K562 (cell line): ENCODE measurements at regions not wholly inside any gene's neighbourhood (a gene's known extent, or its start where the extent isn't known, plus 50 kb on each side); places are given as distances from the start of the nearest gene placed in this dataset.

Experiments
- ATAC-seq: fragments of 200-7000 bp; cut with Tn5 transposase; 3 replicates; pipeline ENCODE4 v1.9.1; 2020; ENCODE audit warnings: moderate library complexity
- BruUV-seq: library from RNA; stranded (reverse); fragments of 400-500 nt; replicated peaks from 2 replicates; lab custom pipeline; 2021; lab: Mats Ljungman, UMichigan
- CTCF ChIA-PET: fragments of 300-600 bp; formaldehyde crosslinking; extraction: SDS; loops from one replicate; lab custom pipeline; 2021; ENCODE audit warnings: low intra/inter-chr PET ratio; lab: Yijun Ruan, JAX
- POLR2A ChIA-PET: fragments of 300-600, 350-650 bp; sonication (Branson Sonifier 250); formaldehyde crosslinking; extraction: SDS; loops from one replicate; lab custom pipeline; 2021; ENCODE audit warnings: antibody characterized with exemption, inconsistent platforms; lab: Yijun Ruan, JAX
- DNase-seq, 4 experiments: peaks; one replicate each; pipeline versions ENCODE4 v3.0.0 to v3.0.0-alpha.2; 2011 to 2018; ENCODE audit warnings: low spot score in 3 of 4, mixed read lengths in 3 of 4; ENCODE audit errors: extremely low read depth in 1 of 4
- FAIRE-seq: peaks from 2 replicates; lab custom pipeline; 2011; peaks lifted over from hg19 to GRCh38; lab: Jason Lieb, UNC
- H2AFZ ChIP-seq: 2 replicates; pipeline ENCODE4 v1.6.0; 2011; ENCODE audit warnings: low read depth, low read length, control low read depth, inconsistent platforms
- H3K27ac ChIP-seq: fragments of 200-600 bp; 3 replicates; pipeline ENCODE4 v1.8.0; 2011; ENCODE audit warnings: low read depth, mild to moderate bottlenecking, control low read depth, inconsistent platforms, low read length, moderate library complexity, mixed read lengths; ENCODE audit errors: extremely low read depth
- H3K27me3 ChIP-seq, 2 experiments: fragments of 300-600 bp in 1 of 2; 2 replicates in 1 of 2; 3 replicates in 1 of 2; pipeline versions ENCODE4 v1.6.0 to v1.8.0; 2011; ENCODE audit warnings: inconsistent platforms in 2 of 2, low read length in 2 of 2, mild to moderate bottlenecking in 1 of 2, mixed read lengths in 1 of 2, moderate library complexity in 1 of 2; ENCODE audit not compliant: control insufficient read depth in 2 of 2, insufficient read depth in 2 of 2
- H3K36me3 ChIP-seq: fragments of 300-600 bp; 3 replicates; pipeline ENCODE4 v1.8.0; 2011; ENCODE audit warnings: mild to moderate bottlenecking, low read length, inconsistent platforms; ENCODE audit not compliant: control insufficient read depth, insufficient read depth
- H3K4me1 ChIP-seq, 2 experiments: fragments of 200-600 bp in 1 of 2; replicated peaks in 1 of 2; 2 replicates in 1 of 2; 3 replicates in 1 of 2; pipeline versions ENCODE4 v1.5.1 to v1.8.0; 2011; ENCODE audit warnings: inconsistent platforms in 2 of 2, low read length in 2 of 2, mild to moderate bottlenecking in 1 of 2, mixed read lengths in 1 of 2, moderate library complexity in 1 of 2; ENCODE audit not compliant: control insufficient read depth in 2 of 2, insufficient read depth in 2 of 2
- H3K4me2 ChIP-seq: 2 replicates; pipeline ENCODE4 v1.6.1; 2011; ENCODE audit warnings: low read length, control low read depth, inconsistent platforms, mixed read lengths; ENCODE audit not compliant: insufficient read depth
- H3K4me3 ChIP-seq: fragments of 200-600 bp; sonication (generic), shearing (Covaris generic); 2 replicates; pipeline ENCODE4 v1.5.1; 2016; ENCODE audit warnings: control low read depth, inconsistent platforms
- H3K79me2 ChIP-seq: fragments of 200-600 bp; 3 replicates; pipeline ENCODE4 v1.8.0; 2011; ENCODE audit warnings: low read length, inconsistent platforms; ENCODE audit not compliant: control insufficient read depth, insufficient read depth
- H3K9ac ChIP-seq, 2 experiments: 2 replicates each; pipeline versions ENCODE4 v1.6.0 to v1.6.1; 2011; ENCODE audit warnings: low read depth in 2 of 2, low read length in 2 of 2, control low read depth in 1 of 2, inconsistent platforms in 1 of 2, mild to moderate bottlenecking in 1 of 2, mixed read lengths in 1 of 2; ENCODE audit not compliant: insufficient read depth in 1 of 2
- H3K9me1 ChIP-seq: one replicate; pipeline ENCODE4 v1.6.0; 2011; ENCODE audit warnings: inconsistent platforms, mild to moderate bottlenecking, low read length, moderate library complexity; ENCODE audit not compliant: control insufficient read depth, insufficient read depth
- H3K9me3 ChIP-seq: replicated peaks from 2 replicates; pipeline ENCODE4 v1.5.1; 2011; ENCODE audit warnings: low read depth, low read length, inconsistent platforms; ENCODE audit not compliant: control insufficient read depth, insufficient read depth
- H4K20me1 ChIP-seq: replicated peaks from 2 replicates; pipeline ENCODE4 v1.6.1; 2011; ENCODE audit warnings: low read length, inconsistent platforms, mixed read lengths; ENCODE audit not compliant: control insufficient read depth, insufficient read depth
- BDP1 ChIP-seq: IDR thresholded peaks from 3 replicates; pipeline ENCODE4 v1.6.1; 2011; ENCODE audit not compliant: insufficient read length, insufficient read depth
- HDAC1 ChIP-seq, 2 experiments: fragments of 450-650 bp; IDR thresholded peaks; 2 replicates each; pipeline ENCODE4 v1.6.1; 2016 to 2017; ENCODE audit warnings: inconsistent platforms in 1 of 2, mild to moderate bottlenecking in 1 of 2, moderate library complexity in 1 of 2
- HSF4 ChIP-seq: fragments of 250-450 bp; sonication (Bioruptor Pico); IDR thresholded peaks from 2 replicates; pipeline ENCODE4 v2.1.2; 2022; ENCODE audit warnings: mild to moderate bottlenecking, moderate library complexity, borderline replicate concordance
- MTA3 ChIP-seq: fragments of 450-650 bp; formaldehyde crosslinking; IDR thresholded peaks from 2 replicates; pipeline ENCODE4 v1.6.1; 2017; ENCODE audit warnings: mild to moderate bottlenecking, borderline replicate concordance
- RFX1 ChIP-seq: fragments of 450-650 bp; IDR thresholded peaks from 2 replicates; pipeline ENCODE4 v1.6.1; 2016; ENCODE audit warnings: mild to moderate bottlenecking, moderate library complexity
- SAFB2 ChIP-seq: fragments of 200-400 bp; formaldehyde crosslinking; IDR thresholded peaks from 2 replicates; pipeline ENCODE4 v1.6.1; 2018; ENCODE audit warnings: borderline replicate concordance, low read length, low read depth, moderate library complexity; ENCODE audit not compliant: severe bottlenecking
- SMC3 ChIP-seq: conservative IDR thresholded peaks from 2 replicates; pipeline ENCODE4 v1.6.1; 2011; ENCODE audit warnings: low read depth, low read length, improper control_type of control experiment; ENCODE audit not compliant: insufficient read depth
- SRSF1 ChIP-seq: fragments of 200-400 bp; formaldehyde crosslinking; IDR thresholded peaks from 2 replicates; pipeline ENCODE4 v1.6.1; 2017; ENCODE audit warnings: mild to moderate bottlenecking, low read depth, low read length, moderate library complexity
- WHSC1 ChIP-seq: IDR thresholded peaks from one replicate; pipeline ENCODE4 v1.6.1; 2012; ENCODE audit warnings: low read length, control low read depth, inconsistent platforms
- XRCC4 ChIP-seq: IDR thresholded peaks from one replicate; pipeline ENCODE4 v1.6.1; 2011; ENCODE audit not compliant: insufficient read depth, insufficient read length; ENCODE audit errors: extremely low read depth
- ZNF232 ChIP-seq: sonication (generic); formaldehyde crosslinking; IDR thresholded peaks from 2 replicates; pipeline ENCODE4 v1.8.0; 2022; ENCODE audit warnings: mild to moderate bottlenecking, missing genetic modification reagents
- ZNF277 ChIP-seq: fragments of 250-450 bp; sonication (Bioruptor Pico); IDR thresholded peaks from 2 replicates; pipeline ENCODE4 v1.8.0; 2022; ENCODE audit warnings: inconsistent platforms, mild to moderate bottlenecking, moderate library complexity, borderline replicate concordance
- ZNF445 ChIP-seq: fragments of 250-450 bp; sonication (Bioruptor Pico); IDR thresholded peaks from 2 replicates; pipeline ENCODE4 v1.4.0; 2020; ENCODE audit warnings: low read depth, mild to moderate bottlenecking, moderate library complexity
- ZNF586 ChIP-seq: fragments of 450-650 bp; formaldehyde crosslinking; conservative IDR thresholded peaks from 2 replicates; pipeline ENCODE4 v1.4.0; 2020; ENCODE audit warnings: mild to moderate bottlenecking, moderate library complexity
- WGBS: fragments of 100-300 bp; shearing (Covaris generic); methylation state at CpG from one replicate; pipeline ENCODE4 v1.1.6; 2016; ENCODE audit warnings: low coverage, mixed read lengths; ENCODE audit not compliant: insufficient coverage; ENCODE audit errors: missing lambda C conversion rate; 5-methylcytosine and 5-hydroxymethylcytosine counted together
- in situ Hi-C: fragments of 300-500 bp; cut with MboI; formaldehyde crosslinking; loops from 4 replicates; pipeline ENCODE4 v1.15.0; 2018; ENCODE audit warnings: inconsistent platforms, mixed read lengths
- intact Hi-C: fragments of 100-400 bp; cut with micrococcal nuclease; formaldehyde crosslinking; loops from 2 replicates; pipeline ENCODE4 v1.14.2; 2022
- TF ChIP-seq, protein P1 (sequence below): fragments of 450-650 bp; IDR thresholded peaks from 2 replicates; pipeline ENCODE4 v1.6.1; 2018; ENCODE audit warnings: mild to moderate bottlenecking, low read depth; ENCODE audit not compliant: partially characterized antibody

DNA sequence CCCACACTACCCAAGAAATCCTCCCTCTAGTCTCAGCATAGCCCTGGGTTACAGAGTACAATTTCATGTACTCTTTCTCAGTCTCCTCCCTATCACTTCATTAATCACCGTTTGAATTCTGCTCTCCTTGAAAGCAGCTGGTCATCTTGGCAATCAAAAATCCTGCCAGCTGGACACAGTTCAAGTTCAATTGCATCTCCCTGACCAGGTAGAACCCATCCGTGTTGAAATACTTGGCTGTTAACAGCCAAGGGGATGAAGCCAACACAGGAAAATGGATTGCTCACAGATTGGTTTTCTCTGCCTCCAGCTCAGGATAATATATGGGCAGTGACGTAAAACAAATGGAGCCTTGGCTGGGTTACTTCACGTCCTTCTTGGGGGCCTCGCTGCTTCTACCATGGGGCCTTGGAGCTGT is 55.1 kb upstream of the GRK3 start:
- no peaks in the 10 kb centered on the region for H3K79me2 ChIP-seq
- ChIA-PET POLR2A (no interaction called here), CTCF (no interaction called here)
- intact Hi-C loops (no loop called here), in situ Hi-C loops (loop anchor here (10.0 kb wide), 1 partner anchor 255 kb away; no protein-coding TSS in a partner anchor)
- no peak overlapping the region for H3K27ac ChIP-seq
- H4K20me1 ChIP-seq: no peaks in the 10 kb centered on the region
- no peaks in the 10 kb centered on the region for H3K36me3 ChIP-seq
- no TSS peak for BruUV-seq
- H3K4me1 ChIP-seq: no peaks in the 10 kb centered on the region
- no peak for ATAC-seq
- WGBS: 42% methylated on average over 5 of the region's 5 CpGs
- H3K9ac ChIP-seq: no peak overlapping the region
- no peak overlapping the region for H3K4me3 ChIP-seq
- H3K9me3 ChIP-seq: no peaks in the 10 kb centered on the region
- H3K4me2 ChIP-seq: no peak overlapping the region
- TF ChIP-seq HSF4 (CRISPR knock-in tag): no peak
- TF ChIP-seq HDAC1 (IDR thresholded peaks at IDR 0.05): no peak
- no peak for TF ChIP-seq SRSF1
- TF ChIP-seq MTA3: no peak
- TF ChIP-seq ZNF445: no peak
- TF ChIP-seq BDP1: no peak
- no peak for TF ChIP-seq ZNF232 (CRISPR knock-in tag)
- TF ChIP-seq ZNF277 (CRISPR knock-in tag): no peak
- no peak for TF ChIP-seq SMC3
- TF ChIP-seq, protein P1, sequence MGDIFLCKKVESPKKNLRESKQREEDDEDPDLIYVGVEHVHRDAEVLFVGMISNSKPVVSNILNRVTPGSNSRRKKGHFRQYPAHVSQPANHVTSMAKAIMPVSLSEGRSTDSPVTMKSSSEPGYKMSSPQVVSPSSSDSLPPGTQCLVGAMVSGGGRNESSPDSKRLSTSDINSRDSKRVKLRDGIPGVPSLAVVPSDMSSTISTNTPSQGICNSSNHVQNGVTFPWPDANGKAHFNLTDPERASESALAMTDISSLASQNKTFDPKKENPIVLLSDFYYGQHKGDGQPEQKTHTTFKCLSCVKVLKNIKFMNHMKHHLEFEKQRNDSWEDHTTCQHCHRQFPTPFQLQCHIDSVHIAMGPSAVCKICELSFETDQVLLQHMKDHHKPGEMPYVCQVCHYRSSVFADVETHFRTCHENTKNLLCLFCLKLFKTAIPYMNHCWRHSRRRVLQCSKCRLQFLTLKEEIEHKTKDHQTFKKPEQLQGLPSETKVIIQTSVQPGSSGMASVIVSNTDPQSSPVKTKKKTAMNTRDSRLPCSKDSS: no peak
- no peak for TF ChIP-seq XRCC4
- TF ChIP-seq SAFB2: no peak
- no peak for TF ChIP-seq ZNF586 (CRISPR knock-in tag)
- no peak for TF ChIP-seq RFX1
- no peak for TF ChIP-seq WHSC1
- DNase-seq: no peak
- no peak for FAIRE-seq
- H3K27me3 ChIP-seq: no peaks in the 10 kb centered on the region
- no peak overlapping the region for H2AFZ ChIP-seq
- H3K9me1 ChIP-seq: no peaks in the 10 kb centered on the region
